Epithelial cell of esophagus (primary cell): ENCODE measurements at regions not wholly inside any gene's neighbourhood (a gene's known extent, or its start where the extent isn't known, plus 50 kb on each side); places are given as distances from the start of the nearest gene placed in this dataset.
"Not testable (repeated sequence)": the region's sequence is repeated elsewhere in the genome, so short reads cannot be mapped to it uniquely, and the experiment has no call there.

Experiments used
- DNase-seq: peaks from one replicate; pipeline ENCODE4 v3.0.0; 2010; ENCODE audit warnings: low read depth
- H3K4me3 ChIP-seq: 2 replicates; pipeline ENCODE4 v1.5.1; 2011; ENCODE audit warnings: mild to moderate bottlenecking, low read length, control low read depth
- TF ChIP-seq, protein P1 (sequence below): IDR thresholded peaks from 2 replicates; pipeline ENCODE4 v1.5.1; 2011; ENCODE audit warnings: low read depth, mild to moderate bottlenecking, low read length, control low read depth, inconsistent platforms; ENCODE audit not compliant: insufficient read depth; ENCODE audit errors: missing control alignments

DNA sequence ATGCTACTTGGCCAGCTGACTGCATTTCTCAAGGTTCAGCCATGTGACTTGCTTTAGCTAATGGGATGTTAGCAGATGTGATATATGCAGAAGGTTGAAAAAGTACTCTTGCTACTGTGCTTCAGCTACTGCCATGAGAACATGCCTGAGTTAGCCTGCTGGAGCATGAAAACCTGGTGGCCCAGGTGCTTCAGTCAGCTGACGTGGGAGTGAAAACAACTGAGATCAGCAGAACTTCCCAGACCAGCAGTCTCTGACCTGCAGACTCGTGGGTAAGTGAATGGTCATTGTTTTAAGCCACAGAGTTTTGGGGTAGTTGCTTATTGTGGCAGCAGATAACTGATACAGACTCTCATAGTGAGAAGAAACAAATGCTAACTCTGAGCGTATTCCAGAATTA lies 118.6 kb upstream of the GRIN2B start:
- TF ChIP-seq, protein P1, sequence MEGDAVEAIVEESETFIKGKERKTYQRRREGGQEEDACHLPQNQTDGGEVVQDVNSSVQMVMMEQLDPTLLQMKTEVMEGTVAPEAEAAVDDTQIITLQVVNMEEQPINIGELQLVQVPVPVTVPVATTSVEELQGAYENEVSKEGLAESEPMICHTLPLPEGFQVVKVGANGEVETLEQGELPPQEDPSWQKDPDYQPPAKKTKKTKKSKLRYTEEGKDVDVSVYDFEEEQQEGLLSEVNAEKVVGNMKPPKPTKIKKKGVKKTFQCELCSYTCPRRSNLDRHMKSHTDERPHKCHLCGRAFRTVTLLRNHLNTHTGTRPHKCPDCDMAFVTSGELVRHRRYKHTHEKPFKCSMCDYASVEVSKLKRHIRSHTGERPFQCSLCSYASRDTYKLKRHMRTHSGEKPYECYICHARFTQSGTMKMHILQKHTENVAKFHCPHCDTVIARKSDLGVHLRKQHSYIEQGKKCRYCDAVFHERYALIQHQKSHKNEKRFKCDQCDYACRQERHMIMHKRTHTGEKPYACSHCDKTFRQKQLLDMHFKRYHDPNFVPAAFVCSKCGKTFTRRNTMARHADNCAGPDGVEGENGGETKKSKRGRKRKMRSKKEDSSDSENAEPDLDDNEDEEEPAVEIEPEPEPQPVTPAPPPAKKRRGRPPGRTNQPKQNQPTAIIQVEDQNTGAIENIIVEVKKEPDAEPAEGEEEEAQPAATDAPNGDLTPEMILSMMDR = no peak
- H3K4me3 ChIP-seq = no peak overlapping the region
- peak; percentile 0 for DNase-seq

DNA sequence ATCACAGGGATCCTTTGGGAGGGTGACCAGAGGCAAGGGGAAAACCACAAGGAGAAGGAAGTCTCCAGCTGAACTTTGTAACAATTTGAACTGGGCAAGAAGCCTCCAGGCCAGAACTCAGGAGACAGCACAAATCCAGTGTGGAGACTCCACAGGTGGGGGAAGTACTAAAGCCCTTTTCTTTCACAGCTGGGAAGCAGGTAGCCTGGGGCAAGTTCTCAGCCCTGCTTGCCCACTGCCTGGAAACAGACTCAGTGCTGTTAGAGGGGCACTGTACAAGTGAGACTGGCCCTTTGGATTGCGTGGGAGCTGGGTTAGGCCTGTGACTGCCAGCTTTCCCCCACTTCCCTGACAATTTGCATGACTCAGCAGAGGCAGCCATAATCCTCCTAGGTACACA lies 120.2 kb upstream of the GRIN2B start:
- not testable (repeated sequence) for H3K4me3 ChIP-seq, DNase-seq

DNA sequence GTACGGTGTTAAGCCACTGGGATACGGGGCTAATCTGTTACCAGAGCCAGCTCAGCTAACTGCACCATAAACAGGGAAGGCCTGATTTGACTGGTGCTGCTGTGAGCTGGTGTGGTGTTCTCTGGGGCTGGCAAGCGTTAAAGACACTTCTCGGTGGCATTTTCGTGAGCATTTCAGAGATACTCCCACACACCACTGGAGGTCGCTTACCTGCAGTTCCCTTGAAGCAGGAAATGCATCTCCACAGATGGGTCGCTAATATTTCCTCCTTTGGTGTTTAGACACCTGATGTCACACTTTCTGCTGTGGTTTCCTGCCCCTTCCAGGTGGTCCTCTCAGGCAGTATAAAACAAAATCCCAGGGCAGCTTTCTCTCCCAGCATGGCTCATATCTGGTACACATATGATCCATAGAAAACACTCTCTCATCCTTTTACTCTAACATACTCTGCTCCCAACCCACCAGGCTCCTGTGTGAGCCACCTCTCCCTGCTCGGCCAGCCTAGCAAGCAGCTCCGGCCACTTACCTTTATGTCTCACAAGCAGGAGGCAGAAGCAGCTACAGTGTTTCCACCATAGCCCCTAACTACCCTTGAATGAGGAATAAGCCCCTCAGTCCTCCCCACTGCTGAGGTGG lies 129.9 kb upstream of the GRIN2B start:
- no peak overlapping the region for H3K4me3 ChIP-seq
- TF ChIP-seq, protein P1 = peak; percentile 46
- peak; percentile 13 for DNase-seq

DNA sequence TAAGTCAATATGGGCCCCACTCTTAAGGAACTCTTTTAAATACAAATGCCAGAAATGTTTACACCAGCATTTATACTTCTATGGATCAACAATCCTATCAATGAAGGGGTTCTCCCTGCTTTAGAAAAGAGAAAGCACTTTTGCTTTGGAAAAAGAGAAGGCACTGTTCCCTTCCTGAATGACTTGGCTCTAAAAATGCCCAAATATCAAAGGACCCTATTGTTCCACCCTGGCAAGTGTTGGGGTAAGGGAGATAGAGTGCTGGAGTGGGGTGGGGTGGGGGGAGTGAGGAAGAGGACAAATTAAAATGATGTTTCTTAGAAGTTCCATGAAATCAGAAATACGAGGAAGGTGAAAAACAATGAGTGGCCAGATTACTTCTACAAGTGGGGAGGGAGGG lies 131.6 kb upstream of the GRIN2B start:
- no peak overlapping the region for H3K4me3 ChIP-seq
- DNase-seq = no peak
- TF ChIP-seq, protein P1 = no peak

DNA sequence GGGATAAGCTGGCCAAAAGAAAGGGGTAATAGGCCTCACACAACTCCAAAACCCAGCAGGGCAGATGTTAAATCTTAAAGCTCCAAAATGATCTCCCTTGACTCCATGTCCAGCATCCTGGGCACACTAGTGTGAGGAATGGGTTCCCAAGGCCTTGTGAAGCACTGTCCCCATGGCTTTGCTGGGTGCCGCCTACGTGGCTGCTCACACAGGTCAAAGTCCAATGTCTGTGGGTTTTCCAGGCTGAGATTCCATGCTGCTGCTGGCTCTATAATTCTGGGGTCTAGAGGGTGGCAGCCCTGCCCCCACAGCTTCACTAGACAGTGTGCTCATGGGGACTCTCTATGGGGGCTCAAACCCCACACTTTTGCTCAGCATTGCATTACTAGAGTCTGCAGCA lies 145.3 kb upstream of the GRIN2B start:
- TF ChIP-seq, protein P1 = no peak
- no peak overlapping the region for H3K4me3 ChIP-seq
- no peak for DNase-seq

DNA sequence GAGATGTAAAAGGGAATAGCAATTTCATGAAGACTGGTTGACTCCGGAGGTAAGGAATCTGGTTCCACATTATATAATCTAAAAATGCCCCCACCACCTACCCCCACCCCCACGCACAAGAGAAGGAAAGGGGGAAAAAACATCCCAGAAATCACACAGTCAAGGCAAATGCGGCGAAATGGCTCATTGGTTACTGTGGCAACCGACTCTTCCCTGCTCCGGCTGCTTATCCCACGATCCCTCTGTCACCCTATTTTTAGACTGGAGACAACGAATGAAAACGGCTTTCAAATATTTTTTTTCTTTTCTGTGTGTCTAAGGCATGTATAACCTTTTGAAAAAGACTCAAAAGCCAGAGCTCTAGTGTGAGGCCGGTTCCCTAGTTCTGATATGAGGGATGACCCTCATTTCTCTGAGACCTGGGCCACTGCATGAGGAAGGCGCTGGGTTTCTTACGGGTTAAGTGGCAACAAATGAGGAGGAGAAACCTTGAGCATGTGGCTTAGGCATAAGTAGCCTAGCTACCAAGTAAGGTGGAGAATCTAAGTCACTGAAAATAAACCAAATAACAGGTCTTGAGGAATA lies 148.3 kb upstream of the GRIN2B start:
- no peak for DNase-seq
- TF ChIP-seq, protein P1 = no peak
- no peak overlapping the region for H3K4me3 ChIP-seq

DNA sequence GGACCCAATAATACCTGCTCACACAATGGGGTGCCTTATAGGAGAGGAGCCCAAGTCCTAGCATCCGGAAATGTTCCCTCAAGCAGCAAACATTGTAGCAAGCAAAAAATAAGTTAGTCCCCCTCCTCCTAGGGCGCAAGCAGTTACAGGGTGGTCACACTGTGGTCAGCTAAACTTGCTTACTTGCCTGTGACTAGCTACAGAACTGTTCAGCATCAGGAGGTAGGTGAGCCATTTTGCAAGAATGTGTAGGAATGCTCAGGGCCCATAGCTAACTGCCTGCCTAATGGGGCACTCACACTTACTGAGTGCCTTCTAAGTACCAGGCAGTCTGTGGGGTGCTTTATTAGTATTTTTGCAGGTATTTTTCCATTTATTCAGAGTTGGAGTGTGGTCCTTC lies 154.6 kb upstream of the GRIN2B start:
- TF ChIP-seq, protein P1 = no peak
- no peak for DNase-seq
- no peak overlapping the region for H3K4me3 ChIP-seq
